Ovary (tissue), 7 donors: ENCODE measurements at regions not wholly inside any gene's neighbourhood (a gene's known extent, or its start where the extent isn't known, plus 50 kb on each side); places are given as distances from the start of the nearest gene placed in this dataset.

Experiments
- DNase-seq, 5 donors: peaks; one replicate each; pipeline ENCODE4 v3.0.0-alpha.2; 2019 to 2020
- H3K27ac ChIP-seq, 2 donors: fragments of 200-600 bp; one replicate each; pipeline versions ENCODE4 v1.5.1 to v1.8.0; 2019 to 2022
- H3K27me3 ChIP-seq: fragments of 200-600 bp; one replicate; pipeline ENCODE4 v1.8.0; 2022
- H3K36me3 ChIP-seq: fragments of 200-600 bp; sonication (generic); one replicate; pipeline ENCODE4 v1.5.1; 2019
- H3K4me1 ChIP-seq: one replicate; pipeline ENCODE4 v1.8.1; 2013; ENCODE audit warnings: mild to moderate bottlenecking, moderate library complexity; ENCODE audit not compliant: insufficient read depth
- H3K4me3 ChIP-seq: fragments of 200-600 bp; sonication (generic); one replicate; pipeline ENCODE4 v1.5.1; 2017
- H3K9me3 ChIP-seq, 2 donors: fragments of 200-600 bp in 1 of 2; sonication (generic) in 1 of 2; one replicate each; pipeline versions ENCODE4 v1.5.1 to v1.8.1; 2013 to 2019; ENCODE audit warnings: mild to moderate bottlenecking in 1 of 2, moderate library complexity in 1 of 2
- CTCF ChIP-seq, 3 donors: fragments of 450-650 bp in 2 of 3; fragments of 200-600 bp in 1 of 3; IDR thresholded peaks; one replicate each; pipeline versions ENCODE4 v1.5.1 to v1.8.0; 2016 to 2022; ENCODE audit warnings: antibody characterized with exemption in 3 of 3, mild to moderate bottlenecking in 1 of 3
- EP300 ChIP-seq: sonication (generic); formaldehyde crosslinking; IDR thresholded peaks from one replicate; pipeline ENCODE4 v1.6.1; 2017; ENCODE audit warnings: antibody characterized with exemption
- POLR2A ChIP-seq: fragments of 450-650 bp; IDR thresholded peaks from one replicate; pipeline ENCODE4 v1.6.1; 2017; ENCODE audit warnings: antibody characterized with exemption, mild to moderate bottlenecking, moderate library complexity
- WGBS, 3 donors: extraction: QIAGEN DNeasy Blood & Tissue Kit in 1 of 3; methylation state at CpG; one replicate each; pipeline versions ENCODE4 v1.1.5 to v1.1.7; 2013 to 2017; 5-methylcytosine and 5-hydroxymethylcytosine counted together
- intact Hi-C, 4 donors: fragments of 100-400 bp; cut with DNase I; formaldehyde crosslinking; loops; one replicate each; pipeline versions ENCODE4 v1.11.0 to v1.15.1; 2022 to 2023
- donor health status: DM: no; HTN: no; CAD: no; lungs with moderate emphysema.
- donor health status: DM: no; HTN: no; CAD: no.
- donor health status: Bipolar disorder and iron deficiency.
- donor health status: DM: no; HTN: no; CAD: no.
- donor health status: DM: yes; HTN: yes; CAD: no.

DNA sequence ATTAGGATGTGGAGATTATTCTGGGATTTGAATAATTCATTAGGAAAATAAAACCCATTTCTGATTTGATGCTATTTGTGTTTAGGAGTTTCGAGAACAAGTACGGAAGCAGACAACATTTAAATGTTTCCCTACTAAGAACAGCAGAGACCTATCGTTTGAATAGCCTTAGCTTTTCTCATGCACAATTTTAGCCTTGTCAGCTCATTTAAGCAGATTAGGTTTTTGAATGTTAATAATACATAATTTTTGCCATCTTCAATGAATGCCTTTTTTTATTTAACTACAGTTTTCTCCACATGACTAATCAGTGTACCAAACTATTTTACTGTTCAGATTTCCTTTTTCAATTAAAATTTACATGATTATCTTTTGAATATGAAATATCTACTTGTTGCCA is 592.0 kb downstream of the BCKDHB start:
- WGBS, 3 donors = 89 to 94% (median 93%) methylated on average over 3 of the region's 3 CpGs
- H3K4me1 ChIP-seq = no peaks in the 10 kb centered on the region
- no peak overlapping the region for H3K27ac ChIP-seq
- no peaks in the 10 kb centered on the region for H3K36me3 ChIP-seq
- TF ChIP-seq EP300 (no peak), CTCF (IDR thresholded peaks at IDR 0.05) (no peak), POLR2A (no peak)
- H3K27me3 ChIP-seq = no peaks in the 10 kb centered on the region
- peaks cover 0 to 3% of the 10 kb centered on the region in 2 donors for H3K9me3 ChIP-seq
- no peak for DNase-seq
- intact Hi-C loops = no loop called here
- H3K4me3 ChIP-seq = no peak overlapping the region

- H3K27me3 ChIP-seq = no peaks in the 10 kb centered on the region
- H3K9me3 ChIP-seq = no peaks in the 10 kb centered on the region
- intact Hi-C loops = no loop called here
- no peak overlapping the region for H3K4me3 ChIP-seq
- H3K36me3 ChIP-seq = no peaks in the 10 kb centered on the region
- H3K27ac ChIP-seq = no peak overlapping the region
- no peak for TF ChIP-seq POLR2A
- no peak for TF ChIP-seq EP300
- no peak for TF ChIP-seq CTCF (IDR thresholded peaks at IDR 0.05)
- no peak for DNase-seq
- no peaks in the 10 kb centered on the region for H3K4me1 ChIP-seq
Measured at GRCh38 chr6:80696268-80696667, 589.8 kb downstream of the BCKDHB start.

DNA sequence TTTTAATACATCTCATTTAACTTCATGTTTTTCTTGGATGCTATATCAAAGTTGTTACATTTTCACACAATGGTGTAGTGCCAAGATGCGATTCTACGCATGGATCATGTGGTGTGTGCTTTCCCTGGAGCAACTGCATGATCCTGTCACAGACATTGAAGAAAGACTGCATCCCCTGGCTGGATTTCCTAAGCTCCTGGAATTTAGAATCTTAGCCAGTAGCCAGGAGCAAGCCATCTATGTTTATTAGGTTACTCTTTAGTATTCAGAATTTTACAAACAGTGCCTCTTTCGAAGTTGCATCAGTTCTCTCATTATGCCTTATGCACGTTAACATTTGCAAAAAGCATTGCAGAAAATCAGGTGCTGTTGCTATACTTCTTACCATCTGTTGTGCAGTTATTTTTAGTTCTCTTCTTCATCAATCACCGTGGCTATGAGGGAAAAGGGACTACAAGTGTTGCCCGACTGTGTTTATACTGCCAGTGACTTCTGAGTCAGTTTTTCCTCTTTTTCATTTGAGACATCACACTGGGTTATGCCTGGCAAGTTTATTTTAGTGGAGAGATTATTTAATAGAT is 584.2 kb downstream of the BCKDHB start:
- intact Hi-C loops = no loop called here
- TF ChIP-seq EP300 = no peak
- TF ChIP-seq POLR2A = no peak
- TF ChIP-seq CTCF (IDR thresholded peaks at IDR 0.05) = no peak
- Histone ChIP-seq H3K27ac (no peak overlapping the region), H3K4me1 (no peaks in the 10 kb centered on the region), H3K36me3 (no peaks in the 10 kb centered on the region), H3K9me3 (no peaks in the 10 kb centered on the region), H3K27me3 (no peaks in the 10 kb centered on the region), H3K4me3 (no peak overlapping the region)
- no peak for DNase-seq
- WGBS, 3 donors = 55 to 66% (median 64%) methylated on average over 6 of the region's 6 CpGs

DNA sequence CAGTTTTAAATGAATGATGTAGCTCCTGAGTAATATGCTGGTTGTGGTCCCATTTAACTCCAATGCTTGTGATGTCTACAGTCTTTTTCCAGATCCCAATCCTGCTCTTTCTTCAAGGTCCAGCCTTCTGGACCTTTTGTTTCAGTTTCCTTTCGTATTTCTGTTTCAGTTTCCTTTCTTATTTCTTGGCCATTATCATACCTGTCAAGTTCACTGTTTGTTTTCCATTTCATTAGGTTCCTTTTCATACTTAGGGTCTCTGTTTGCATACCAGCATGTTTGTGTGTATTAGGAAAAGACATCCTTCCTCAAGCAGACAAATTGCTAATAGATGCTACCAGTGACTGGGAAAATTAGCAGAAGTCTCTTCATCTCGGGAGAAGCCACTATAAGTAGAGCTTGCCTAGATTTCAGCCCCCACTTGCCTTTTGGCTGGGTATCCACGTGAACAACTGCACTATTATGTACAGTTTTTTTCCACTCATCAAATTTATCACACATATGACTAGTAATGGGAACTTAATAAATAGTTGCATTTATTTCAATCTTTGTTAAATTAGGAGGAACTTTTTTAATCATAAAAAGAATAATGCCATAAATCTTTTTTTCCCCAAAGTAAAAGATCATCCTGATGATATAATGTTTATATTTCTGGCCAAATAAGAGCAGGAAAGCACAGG is 583.4 kb downstream of the BCKDHB start:
- no peak for DNase-seq
- intact Hi-C loops = no loop called here
- no peaks in the 10 kb centered on the region for H3K36me3 ChIP-seq
- no peak overlapping the region for H3K4me3 ChIP-seq
- WGBS, 3 donors = 48 to 58% (median 54%) methylated on average over 3 of the region's 3 CpGs
- H3K27me3 ChIP-seq = no peaks in the 10 kb centered on the region
- H3K27ac ChIP-seq = no peak overlapping the region
- H3K4me1 ChIP-seq = no peaks in the 10 kb centered on the region
- TF ChIP-seq CTCF (IDR thresholded peaks at IDR 0.05) = no peak
- TF ChIP-seq POLR2A = no peak
- no peaks in the 10 kb centered on the region for H3K9me3 ChIP-seq
